Gastrocnemius medialis (tissue), 4 donors: ENCODE measurements at regions not wholly inside any gene's neighbourhood (a gene's known extent, or its start where the extent isn't known, plus 50 kb on each side); places are given as distances from the start of the nearest gene placed in this dataset.

Experiments used
- POLR2A ChIP-seq, 2 donors: fragments of 450-650 bp; IDR thresholded peaks; one replicate each; pipeline ENCODE4 v1.6.1; 2017; ENCODE audit warnings: antibody characterized with exemption in 2 of 2, mild to moderate bottlenecking in 2 of 2, moderate library complexity in 2 of 2
- TF ChIP-seq, protein P1 (sequence below), 5 experiments: fragments of 450-650 bp in 3 of 5; fragments of 200-600 bp in 2 of 5; sonication (generic) in 2 of 5; IDR thresholded peaks in 4 of 5; conservative IDR thresholded peaks in 1 of 5; 1 replicate in 4 of 5; 2 replicates in 1 of 5; pipeline ENCODE4 v1.5.1; 2016 to 2019; ENCODE audit warnings: antibody characterized with exemption in 5 of 5, mild to moderate bottlenecking in 3 of 5, moderate library complexity in 3 of 5

DNA sequence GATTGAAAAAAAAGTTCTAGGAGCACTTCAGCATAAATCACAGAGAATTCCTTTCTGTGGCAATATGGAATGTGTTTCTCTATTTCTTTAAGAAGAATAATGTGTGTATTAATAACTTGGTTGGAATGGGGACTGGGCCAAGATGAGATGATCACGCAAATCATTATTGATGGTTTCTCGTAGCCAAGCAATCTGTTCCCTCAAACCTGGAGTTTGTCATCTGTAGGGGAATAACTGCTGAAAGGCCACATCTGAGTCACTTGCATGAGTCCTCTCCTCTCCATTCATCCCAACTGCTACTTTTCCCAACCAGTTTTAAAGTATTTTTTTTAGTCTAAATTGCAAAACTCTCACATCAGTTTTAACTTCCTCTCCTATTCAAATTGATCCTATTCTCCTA lies 480.4 kb downstream of the PLPP3 start:
- TF ChIP-seq POLR2A (IDR thresholded peaks at IDR 0.05): no peak
- TF ChIP-seq, protein P1, sequence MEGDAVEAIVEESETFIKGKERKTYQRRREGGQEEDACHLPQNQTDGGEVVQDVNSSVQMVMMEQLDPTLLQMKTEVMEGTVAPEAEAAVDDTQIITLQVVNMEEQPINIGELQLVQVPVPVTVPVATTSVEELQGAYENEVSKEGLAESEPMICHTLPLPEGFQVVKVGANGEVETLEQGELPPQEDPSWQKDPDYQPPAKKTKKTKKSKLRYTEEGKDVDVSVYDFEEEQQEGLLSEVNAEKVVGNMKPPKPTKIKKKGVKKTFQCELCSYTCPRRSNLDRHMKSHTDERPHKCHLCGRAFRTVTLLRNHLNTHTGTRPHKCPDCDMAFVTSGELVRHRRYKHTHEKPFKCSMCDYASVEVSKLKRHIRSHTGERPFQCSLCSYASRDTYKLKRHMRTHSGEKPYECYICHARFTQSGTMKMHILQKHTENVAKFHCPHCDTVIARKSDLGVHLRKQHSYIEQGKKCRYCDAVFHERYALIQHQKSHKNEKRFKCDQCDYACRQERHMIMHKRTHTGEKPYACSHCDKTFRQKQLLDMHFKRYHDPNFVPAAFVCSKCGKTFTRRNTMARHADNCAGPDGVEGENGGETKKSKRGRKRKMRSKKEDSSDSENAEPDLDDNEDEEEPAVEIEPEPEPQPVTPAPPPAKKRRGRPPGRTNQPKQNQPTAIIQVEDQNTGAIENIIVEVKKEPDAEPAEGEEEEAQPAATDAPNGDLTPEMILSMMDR (IDR thresholded peaks at IDR 0.05 in 4 of 5, conservative IDR thresholded peaks at IDR 0.05 in 1 of 5): no peak
